IMR-90 (cell line): ENCODE measurements at regions not wholly inside any gene's neighbourhood (a gene's known extent, or its start where the extent isn't known, plus 50 kb on each side); places are given as distances from the start of the nearest gene placed in this dataset.

ENCODE experiments used
- ATAC-seq: fragments of 200-7000 bp; cut with Tn5 transposase; 2 replicates; pipeline ENCODE4 v1.9.1; 2020; ENCODE audit warnings: low read depth, mild to moderate bottlenecking, moderate library complexity
- BruUV-seq: library from RNA; stranded (reverse); fragments of 400-500 nt; replicated peaks from 2 replicates; lab custom pipeline; 2021; lab: Mats Ljungman, UMichigan
- CTCF ChIA-PET: fragments of 300-600 bp; formaldehyde crosslinking; extraction: SDS; loops from one replicate; lab custom pipeline; 2021; ENCODE audit warnings: antibody characterized with exemption; lab: Yijun Ruan, JAX
- POLR2A ChIA-PET: fragments of 300-600 bp; sonication (Branson Sonifier 250); formaldehyde crosslinking; loops from one replicate; lab custom pipeline; 2022; ENCODE audit warnings: antibody characterized with exemption; ENCODE audit not compliant: unreplicated experiment; lab: Charles Lee
- DNase-seq: peaks from one replicate; pipeline ENCODE4 v3.0.0; 2013
- H2AFZ ChIP-seq: replicated peaks from 2 replicates; pipeline ENCODE3; 2013; ENCODE audit warnings: low read length, mild to moderate bottlenecking; ENCODE audit not compliant: poor library complexity
- H2AK5ac ChIP-seq: 2 replicates; pipeline ENCODE4 v1.6.1; 2013; ENCODE audit warnings: low read depth, low read length, inconsistent platforms
- H2AK9ac ChIP-seq: replicated peaks from 2 replicates; pipeline ENCODE3; 2013; ENCODE audit warnings: mild to moderate bottlenecking, low read depth, low read length, moderate library complexity; ENCODE audit not compliant: poor library complexity
- H2BK120ac ChIP-seq: 2 replicates; pipeline ENCODE4 v1.6.1; 2013; ENCODE audit warnings: low read depth, low read length, inconsistent platforms
- H2BK15ac ChIP-seq: 3 replicates; pipeline ENCODE4 v1.6.1; 2013; ENCODE audit warnings: low read depth, low read length, inconsistent platforms
- H2BK20ac ChIP-seq: 2 replicates; pipeline ENCODE4 v1.6.1; 2013; ENCODE audit warnings: low read depth, mild to moderate bottlenecking, inconsistent platforms, low read length, moderate library complexity
- H2BK5ac ChIP-seq: 2 replicates; pipeline ENCODE4 v1.6.1; 2013; ENCODE audit warnings: mild to moderate bottlenecking, low read depth, low read length, inconsistent platforms; ENCODE audit not compliant: poor library complexity, severe bottlenecking
- H3K14ac ChIP-seq: replicated peaks from 2 replicates; pipeline ENCODE4 v1.6.1; 2013; ENCODE audit warnings: low read depth, low read length, inconsistent platforms
- H3K18ac ChIP-seq: 2 replicates; pipeline ENCODE4 v1.6.1; 2013; ENCODE audit warnings: low read depth, low read length, control low read depth
- H3K23ac ChIP-seq: 2 replicates; pipeline ENCODE4 v1.6.1; 2013; ENCODE audit warnings: low read depth, low read length, inconsistent platforms
- H3K27ac ChIP-seq: 2 replicates; pipeline ENCODE4 v1.5.1; 2013; ENCODE audit warnings: mild to moderate bottlenecking, control low read depth, low read length; ENCODE audit not compliant: insufficient read depth
- H3K27me3 ChIP-seq: 2 replicates; pipeline ENCODE4 v1.6.1; 2013; ENCODE audit warnings: low read length; ENCODE audit not compliant: control insufficient read depth, insufficient read depth
- H3K36me3 ChIP-seq: 2 replicates; pipeline ENCODE4 v1.6.1; 2013; ENCODE audit warnings: low read length, mixed read lengths; ENCODE audit not compliant: control insufficient read depth, insufficient read depth
- H3K4ac ChIP-seq: 2 replicates; pipeline ENCODE4 v1.6.1; 2013; ENCODE audit warnings: low read depth, low read length, inconsistent platforms
- H3K4me1 ChIP-seq: 2 replicates; pipeline ENCODE4 v1.6.1; 2013; ENCODE audit warnings: low read length, mixed read lengths; ENCODE audit not compliant: control insufficient read depth, insufficient read depth
- H3K4me2 ChIP-seq: 2 replicates; pipeline ENCODE4 v1.6.1; 2013; ENCODE audit warnings: low read depth, mild to moderate bottlenecking, control low read depth, low read length, moderate library complexity
- H3K4me3 ChIP-seq: 2 replicates; pipeline ENCODE4 v1.5.1; 2013; ENCODE audit warnings: low read depth, mild to moderate bottlenecking, control low read depth, low read length, moderate library complexity; ENCODE audit not compliant: insufficient read depth
- H3K56ac ChIP-seq: 2 replicates; pipeline ENCODE4 v1.6.1; 2013; ENCODE audit warnings: low read length, inconsistent platforms; ENCODE audit not compliant: insufficient read depth; ENCODE audit errors: extremely low read depth
- H3K79me1 ChIP-seq, 2 experiments: 2 replicates each; pipeline ENCODE4 v1.6.1; 2013; ENCODE audit warnings: low read length in 2 of 2, inconsistent platforms in 1 of 2, low read depth in 1 of 2
- H3K9ac ChIP-seq: 2 replicates; pipeline ENCODE4 v1.6.1; 2013; ENCODE audit warnings: low read depth, low read length, control low read depth
- H3K9me1 ChIP-seq: 2 replicates; pipeline ENCODE4 v1.6.1; 2013; ENCODE audit warnings: low read length, inconsistent platforms; ENCODE audit not compliant: insufficient read depth
- H3K9me3 ChIP-seq: 2 replicates; pipeline ENCODE4 v1.6.1; 2013; ENCODE audit warnings: low read length; ENCODE audit not compliant: control insufficient read depth, insufficient read depth
- H4K20me1 ChIP-seq: 2 replicates; pipeline ENCODE4 v1.6.1; 2013; ENCODE audit warnings: low read length, inconsistent platforms; ENCODE audit not compliant: insufficient read depth
- H4K5ac ChIP-seq: 2 replicates; pipeline ENCODE4 v1.6.1; 2013; ENCODE audit warnings: mild to moderate bottlenecking, low read depth, low read length, control low read depth
- H4K8ac ChIP-seq, 2 experiments: 2 replicates each; pipeline ENCODE4 v1.6.1; 2013; ENCODE audit warnings: low read depth in 2 of 2, low read length in 2 of 2, control low read depth in 1 of 2, inconsistent platforms in 1 of 2
- H4K91ac ChIP-seq: 2 replicates; pipeline ENCODE4 v1.6.1; 2013; ENCODE audit warnings: low read depth, low read length, inconsistent platforms; ENCODE audit not compliant: insufficient read depth
- BHLHE40 ChIP-seq: fragments of 150-350 bp; IDR thresholded peaks from 2 replicates; pipeline ENCODE4 v1.6.1; 2016; ENCODE audit warnings: mild to moderate bottlenecking, low read depth, low read length
- CHD1 ChIP-seq: IDR thresholded peaks from 2 replicates; pipeline ENCODE4 v1.6.1; 2012; ENCODE audit warnings: low read depth, low read length, improper control_type of control experiment
- CTCF ChIP-seq: conservative IDR thresholded peaks from 2 replicates; pipeline ENCODE4 v1.5.1; 2012; ENCODE audit warnings: mild to moderate bottlenecking, low read depth, low read length, improper control_type of control experiment
- ELK1 ChIP-seq: fragments of 150-350 bp; IDR thresholded peaks from 2 replicates; pipeline ENCODE4 v1.6.1; 2016; ENCODE audit warnings: low read depth, mild to moderate bottlenecking, low read length, moderate library complexity, borderline replicate concordance
- MAFK ChIP-seq: IDR thresholded peaks from 2 replicates; pipeline ENCODE4 v1.6.1; 2012; ENCODE audit warnings: low read depth, low read length, improper control_type of control experiment
- MAZ ChIP-seq: IDR thresholded peaks from 2 replicates; pipeline ENCODE4 v1.6.1; 2012; ENCODE audit warnings: low read depth, mild to moderate bottlenecking, low read length, improper control_type of control experiment, moderate library complexity, borderline replicate concordance
- MXI1 ChIP-seq: IDR thresholded peaks from 2 replicates; pipeline ENCODE4 v1.6.1; 2012; ENCODE audit warnings: low read depth, mild to moderate bottlenecking, low read length, moderate library complexity, borderline replicate concordance
- RAD21 ChIP-seq: IDR thresholded peaks from 2 replicates; pipeline ENCODE4 v1.6.1; 2012; ENCODE audit warnings: low read length, improper control_type of control experiment
- SMC3 ChIP-seq: fragments of 150-350 bp; IDR thresholded peaks from 2 replicates; pipeline ENCODE4 v1.6.1; 2016; ENCODE audit warnings: low read depth, mild to moderate bottlenecking, antibody characterized with exemption, low read length, moderate library complexity
- USF2 ChIP-seq: fragments of 150-350 bp; IDR thresholded peaks from 2 replicates; pipeline ENCODE4 v1.6.1; 2017; ENCODE audit warnings: mild to moderate bottlenecking, antibody characterized with exemption, low read length, low read depth
- WGBS, 2 experiments: methylation state at CpG; one replicate each; pipeline versions ENCODE4 v1.1.5 to v1.1.7; 2013; ENCODE audit warnings: missing lambda C conversion rate in 2 of 2; ENCODE audit not compliant: insufficient read length in 1 of 2; ENCODE audit errors: extremely low coverage in 2 of 2; 5-methylcytosine and 5-hydroxymethylcytosine counted together
- dilution Hi-C: fragments of 300-500 bp; cut with HindIII; formaldehyde crosslinking; loops from one replicate; pipeline ENCODE4 v1.14.3; 2018; ENCODE audit warnings: low sequenced_read_pairs; ENCODE audit not compliant: unreplicated experiment
- in situ Hi-C: fragments of 300-500 bp; cut with MboI; formaldehyde crosslinking; loops from 3 replicates; pipeline ENCODE4 v1.14.3; 2019; ENCODE audit warnings: low sequenced_read_pairs, inconsistent platforms, mixed read lengths
- intact Hi-C: fragments of 100-400 bp; cut with micrococcal nuclease; formaldehyde crosslinking; loops from 2 replicates; pipeline ENCODE4 v1.10.0; 2022

- Histone ChIP-seq H4K5ac (no peak overlapping the region), H3K9ac (no peak overlapping the region), H3K56ac (no peak overlapping the region), H2BK20ac (no peak overlapping the region), H3K14ac (no peak overlapping the region), H3K4me1 (no peaks in the 10 kb centered on the region), H3K36me3 (no peaks in the 10 kb centered on the region), H3K79me1 (no peaks in the 10 kb centered on the region), H3K4me3 (no peak overlapping the region), H2BK120ac (no peak overlapping the region), H2AK5ac (no peak overlapping the region), H2AK9ac (no peak overlapping the region), H3K4me2 (no peak overlapping the region), H4K8ac (no peak overlapping the region), H4K20me1 (no peaks in the 10 kb centered on the region), H3K9me1 (no peaks in the 10 kb centered on the region), H3K4ac (no peak overlapping the region), H3K27ac (no peak overlapping the region), H3K9me3 (peaks cover 8% of the 10 kb centered on the region), H3K18ac (no peak overlapping the region), H3K23ac (no peak overlapping the region), H3K27me3 (no peaks in the 10 kb centered on the region), H2BK5ac (no peak overlapping the region), H2BK15ac (no peak overlapping the region), H2AFZ (no peak overlapping the region), H4K91ac (no peak overlapping the region)
- WGBS, 2 experiments = no CpG with 5 or more reads among the region's 3 CpGs
- CTCF ChIA-PET = no interaction called here
- intact Hi-C loops = no loop called here
- dilution Hi-C loops = no loop called here
- POLR2A ChIA-PET = no interaction called here
- no peak for DNase-seq
- TF ChIP-seq SMC3 (no peak), USF2 (no peak), MAFK (no peak), CHD1 (no peak), RAD21 (no peak), ELK1 (no peak), BHLHE40 (no peak), MAZ (no peak), MXI1 (no peak), CTCF (no peak)
- in situ Hi-C loops = no loop called here
- ATAC-seq = no peak
- no TSS peak for BruUV-seq
Measured at GRCh38 chr5:165882099-165882498, 2376.7 kb downstream of the MAT2B start.
